ENCODE measurements at regions not wholly inside any gene's neighbourhood (a gene's known extent, or its start where the extent isn't known, plus 50 kb on each side); places are given as distances from the start of the nearest gene placed in this dataset.
A peak's percentile ranks its signal among the peaks of the same experiment; 100 is the strongest.

GRCh38 chr1:204736836-204737235 lies 51.3 kb upstream of the LRRN2 start:
- no peak for DNase-seq

- DNase-seq, result no peak
These were observed 53.0 kb upstream of the LRRN2 start for GRCh38 chr1:204738506-204738905.

- DNase-seq, result no peak
These were observed 54.8 kb upstream of the LRRN2 start for GRCh38 chr1:204740354-204740753.

GRCh38 chr1:204741440-204741839 lies 55.9 kb upstream of the LRRN2 start:
- DNase-seq, result no peak

- DNase-seq, result no peak
These were observed 57.2 kb upstream of the LRRN2 start for GRCh38 chr1:204742676-204743251.

- DNase-seq, result no peak
These were observed 58.7 kb upstream of the LRRN2 start for GRCh38 chr1:204744107-204744779.

GRCh38 chr1:204746838-204747442 lies 61.4 kb upstream of the LRRN2 start:
- peak; percentile 21 to 61 for DNase-seq

- DNase-seq, result no peak
These were observed 65.9 kb upstream of the LRRN2 start for GRCh38 chr1:204751480-204751879.

- peak; percentile 10 to 70 for DNase-seq
These were observed 66.5 kb upstream of the LRRN2 start for GRCh38 chr1:204751883-204752687.

GRCh38 chr1:204752688-204753040 lies 67.1 kb upstream of the LRRN2 start:
- DNase-seq, result no peak

GRCh38 chr1:204754821-204755220 lies 69.3 kb upstream of the LRRN2 start:
- DNase-seq, result no peak

GRCh38 chr1:204756349-204756748 lies 70.8 kb upstream of the LRRN2 start:
- no peak for DNase-seq

GRCh38 chr1:204756811-204757210 lies 71.3 kb upstream of the LRRN2 start:
- no peak for DNase-seq

- DNase-seq, result no peak
These were observed 73.1 kb upstream of the LRRN2 start for GRCh38 chr1:204758601-204759000.

- DNase-seq, result no peak
These were observed 74.8 kb upstream of the LRRN2 start for GRCh38 chr1:204760350-204760749.

- DNase-seq, result no peak
These were observed 75.2 kb upstream of the LRRN2 start for GRCh38 chr1:204760757-204761156.

- peak; percentile 24 to 79 for DNase-seq
These were observed 78.4 kb upstream of the LRRN2 start for GRCh38 chr1:204763773-204764427.

- no peak for DNase-seq
These were observed 84.5 kb upstream of the LRRN2 start for GRCh38 chr1:204769997-204770396.

- no peak for DNase-seq
These were observed 85.8 kb upstream of the LRRN2 start for GRCh38 chr1:204771358-204771757.

- no peak for DNase-seq
These were observed 87.7 kb upstream of the LRRN2 start for GRCh38 chr1:204773246-204773645.

GRCh38 chr1:204775546-204775945 lies 90.0 kb upstream of the LRRN2 start:
- DNase-seq, result no peak

GRCh38 chr1:204777591-204777990 lies 92.1 kb upstream of the LRRN2 start:
- no peak for DNase-seq

GRCh38 chr1:204780630-204781029 lies 90.0 kb upstream of the NFASC start:
- no peak for DNase-seq

Data from NCI-H526 (cell line).